GM19455 (cell line): ENCODE measurements at regions not wholly inside any gene's neighbourhood (a gene's known extent, or its start where the extent isn't known, plus 50 kb on each side); places are given as distances from the start of the nearest gene placed in this dataset.
"Not testable (repeated sequence)": the region's sequence is repeated elsewhere in the genome, so short reads cannot be mapped to it uniquely, and the experiment has no call there.

Experiments used
- ATAC-seq: cut with Tn5 transposase; IDR thresholded peaks from one replicate; pipeline ENCODE4 v1.9.1; 2021; ENCODE audit not compliant: unreplicated experiment

DNA sequence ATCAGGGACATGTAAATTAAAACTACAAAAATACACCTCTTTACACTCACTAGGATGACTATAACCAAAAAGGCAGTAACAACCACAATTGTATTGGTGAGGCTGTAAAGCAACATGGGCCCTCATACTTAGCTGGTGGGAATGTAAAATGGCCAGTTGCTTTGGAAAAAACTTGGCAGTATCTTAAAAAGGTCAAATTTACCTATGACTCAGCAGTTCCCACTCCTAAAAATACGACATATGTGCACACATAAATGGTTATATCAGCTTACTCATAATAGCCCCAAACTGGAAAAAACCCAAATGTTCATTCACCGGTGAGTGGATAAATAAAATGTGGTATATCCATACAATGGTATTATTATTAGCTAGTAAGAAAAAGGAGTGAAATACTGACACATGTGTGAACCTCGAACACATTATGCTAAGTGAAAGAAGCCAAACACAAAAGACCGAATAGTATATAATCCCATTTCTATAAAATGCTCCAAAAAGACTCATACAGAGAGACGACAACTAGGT is 391.4 kb downstream of the NPIPA8 start:
- no peak for ATAC-seq

DNA sequence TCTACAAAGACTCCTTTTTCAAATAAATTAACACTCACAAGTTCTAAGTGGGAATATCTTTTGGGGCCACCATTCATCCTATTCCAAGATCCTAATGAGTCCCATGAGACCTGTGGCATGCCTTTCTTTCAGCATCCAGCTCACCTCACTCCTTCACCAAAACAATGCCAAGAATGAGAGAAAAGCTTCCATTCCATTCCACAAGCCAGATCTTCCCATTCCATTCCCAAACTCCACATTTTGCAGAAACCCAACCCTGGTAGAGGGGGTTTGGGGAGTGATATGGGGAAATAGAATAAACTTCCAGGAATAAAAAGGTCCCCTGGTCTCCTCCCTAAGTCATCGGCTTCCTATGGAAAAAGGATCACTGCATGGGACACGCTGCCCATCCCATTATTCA is 392.2 kb downstream of the NPIPA8 start:
- no peak for ATAC-seq

DNA sequence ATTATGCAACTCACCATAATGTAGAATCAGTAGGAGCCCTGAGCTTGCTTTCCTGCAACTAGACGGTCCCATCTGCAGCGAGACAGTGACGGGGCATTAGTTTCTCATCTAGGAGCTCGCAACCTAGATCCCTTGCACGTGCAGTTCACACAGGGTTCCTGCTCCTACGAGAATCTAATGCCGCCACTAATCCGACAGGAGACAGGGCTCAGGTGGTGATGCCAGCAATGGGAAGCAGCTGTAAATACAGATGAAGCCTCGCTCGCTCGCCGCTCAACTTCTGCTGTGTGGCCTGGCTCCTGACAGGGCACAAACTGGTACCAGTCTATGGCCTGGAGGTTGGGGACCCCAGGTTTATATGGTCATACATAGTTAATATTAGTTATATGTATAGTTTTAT is 394.5 kb downstream of the NPIPA8 start:
- no peak for ATAC-seq

DNA sequence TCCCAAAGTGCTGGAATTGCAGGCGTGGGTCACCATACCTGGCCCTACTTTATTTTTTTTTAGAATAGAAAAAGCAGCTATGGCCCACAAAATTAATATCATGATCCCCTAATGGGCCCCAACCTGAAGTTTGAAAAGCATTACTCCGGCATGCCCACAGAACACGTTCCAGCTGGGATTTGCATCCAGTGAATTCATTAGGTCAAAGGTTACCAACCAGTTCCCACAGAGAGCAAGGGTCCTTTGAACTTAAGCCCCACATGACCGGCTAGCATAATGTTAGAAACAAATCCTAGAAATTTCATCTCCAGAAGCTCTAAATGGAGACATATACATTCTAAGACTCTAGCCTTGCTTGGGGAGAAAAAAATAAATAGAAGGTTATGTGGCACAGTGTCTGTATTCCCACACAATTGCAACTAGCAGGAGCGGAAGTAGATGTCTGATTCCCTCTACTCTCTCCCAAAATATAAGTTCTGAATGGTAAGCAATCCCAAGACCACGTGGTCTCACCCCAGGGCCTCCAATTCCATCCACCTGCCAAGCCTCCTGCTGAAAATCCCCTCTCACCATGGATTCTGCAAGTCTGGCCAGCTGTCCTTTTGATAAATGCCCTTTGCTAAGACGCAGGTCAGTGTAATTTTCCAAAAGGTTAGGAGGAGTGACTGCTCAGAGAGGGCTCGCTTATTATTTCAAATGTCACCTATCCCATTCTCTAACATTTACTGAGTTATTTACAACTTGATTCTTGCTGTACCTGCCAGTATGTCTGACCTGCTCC is 395.8 kb downstream of the NPIPA8 start:
- ATAC-seq, result no peak

DNA sequence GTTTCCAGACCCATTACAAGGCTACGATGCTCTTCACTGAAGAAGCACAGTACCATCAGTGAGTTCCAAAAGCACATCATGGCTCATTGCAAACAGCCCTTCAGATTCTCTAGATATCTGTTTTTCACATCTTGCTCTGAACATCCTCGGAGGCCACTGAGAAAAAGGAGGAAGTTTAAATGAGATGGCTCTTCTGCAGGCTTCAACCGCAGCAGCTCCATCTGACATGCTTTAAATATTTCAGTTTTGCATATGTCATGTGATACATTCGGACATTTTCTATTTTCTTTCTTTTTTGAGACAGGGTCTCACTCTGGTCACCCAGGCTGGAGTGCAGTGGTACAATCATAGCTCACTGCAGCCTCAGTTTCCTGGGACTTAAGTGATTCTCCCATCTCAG is 396.8 kb downstream of the NPIPA8 start:
- no peak for ATAC-seq

DNA sequence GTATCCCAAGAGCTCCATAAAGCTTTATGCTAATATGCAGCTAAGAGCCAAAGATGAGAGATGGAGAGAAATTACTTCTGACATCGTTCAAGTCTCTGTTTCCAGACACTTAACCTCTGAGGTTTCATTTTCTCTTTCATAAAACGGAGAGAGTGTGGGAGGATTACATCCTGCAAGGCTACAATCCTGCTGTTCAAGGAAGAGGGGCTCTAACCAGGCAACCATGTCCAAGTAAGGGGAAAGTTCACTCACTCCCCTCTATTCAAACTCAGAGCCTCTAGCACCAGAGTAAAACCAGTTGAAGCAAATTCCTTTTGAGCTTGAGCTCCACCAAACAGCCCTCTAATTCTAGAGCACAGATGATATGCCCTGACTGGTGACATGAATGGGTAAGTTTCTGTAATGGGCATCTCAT is 397.4 kb downstream of the NPIPA8 start:
- no peak for ATAC-seq

DNA sequence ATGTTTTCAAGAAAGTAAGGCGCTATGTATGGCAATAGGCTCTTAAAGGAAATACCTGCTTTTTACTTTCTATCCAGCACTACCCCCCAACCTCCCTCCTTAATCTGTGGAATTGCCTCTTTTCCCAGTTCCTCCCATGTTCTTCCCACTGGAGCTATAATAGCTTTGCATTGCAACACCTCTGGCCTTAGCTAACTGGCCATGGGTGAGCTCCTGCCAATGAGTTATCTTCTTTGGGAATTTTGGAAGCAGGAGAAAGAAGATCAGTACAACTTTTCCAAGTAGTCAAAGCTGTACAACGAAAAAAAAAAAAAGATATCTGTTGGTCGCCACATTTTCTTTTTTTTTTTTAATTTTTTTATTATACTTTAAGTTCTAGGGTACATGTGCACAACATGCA is 398.0 kb downstream of the NPIPA8 start:
- no peak for ATAC-seq

DNA sequence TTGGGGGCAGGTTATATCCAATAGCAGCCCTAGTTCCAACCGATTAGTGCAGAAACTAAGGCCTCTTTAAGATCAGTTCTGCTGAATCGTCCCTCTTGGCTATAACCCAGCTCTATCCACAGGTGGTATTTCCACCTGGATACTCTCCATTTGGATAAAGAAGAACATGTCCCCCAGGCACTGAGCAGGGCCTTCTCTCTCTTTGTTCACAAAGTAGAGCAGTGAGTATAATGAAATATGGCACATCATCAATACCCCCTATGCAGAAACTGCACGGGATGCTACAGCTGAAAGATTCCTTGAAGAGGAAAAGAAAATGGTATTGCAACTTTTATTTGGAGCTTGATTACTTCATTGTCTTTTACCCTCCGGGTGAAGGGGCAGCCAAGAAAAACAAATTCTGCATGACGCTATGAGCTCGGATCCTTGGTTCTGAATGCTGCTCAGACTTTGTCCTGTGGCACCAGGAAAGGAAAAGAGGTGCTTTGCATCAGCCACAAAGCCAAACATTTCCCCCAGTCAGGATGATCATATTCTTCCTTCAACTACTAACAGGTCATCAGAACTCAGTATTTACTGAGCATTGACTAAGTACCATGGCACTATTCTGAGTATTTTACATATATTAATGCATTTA is 399.7 kb downstream of the NPIPA8 start:
- no peak for ATAC-seq

DNA sequence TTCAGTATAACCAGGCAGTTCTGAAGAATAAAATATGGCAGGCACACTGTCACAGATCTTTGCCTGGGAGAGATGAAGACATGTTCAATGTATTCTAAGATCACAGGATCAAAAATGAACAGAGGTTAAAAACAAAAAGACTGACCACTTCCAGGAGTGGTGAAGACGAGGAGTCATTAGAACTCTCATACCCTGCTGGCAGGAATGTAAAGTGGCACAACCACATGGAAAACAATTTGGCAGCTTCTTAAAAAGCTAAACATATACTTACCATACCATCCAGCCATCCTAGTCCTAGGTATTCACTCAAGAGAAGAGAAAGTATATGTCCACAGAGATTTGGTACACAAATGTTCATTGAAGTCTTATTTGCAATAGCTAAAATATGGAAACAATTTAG is 406.3 kb downstream of the NPIPA8 start:
- ATAC-seq, result no peak

DNA sequence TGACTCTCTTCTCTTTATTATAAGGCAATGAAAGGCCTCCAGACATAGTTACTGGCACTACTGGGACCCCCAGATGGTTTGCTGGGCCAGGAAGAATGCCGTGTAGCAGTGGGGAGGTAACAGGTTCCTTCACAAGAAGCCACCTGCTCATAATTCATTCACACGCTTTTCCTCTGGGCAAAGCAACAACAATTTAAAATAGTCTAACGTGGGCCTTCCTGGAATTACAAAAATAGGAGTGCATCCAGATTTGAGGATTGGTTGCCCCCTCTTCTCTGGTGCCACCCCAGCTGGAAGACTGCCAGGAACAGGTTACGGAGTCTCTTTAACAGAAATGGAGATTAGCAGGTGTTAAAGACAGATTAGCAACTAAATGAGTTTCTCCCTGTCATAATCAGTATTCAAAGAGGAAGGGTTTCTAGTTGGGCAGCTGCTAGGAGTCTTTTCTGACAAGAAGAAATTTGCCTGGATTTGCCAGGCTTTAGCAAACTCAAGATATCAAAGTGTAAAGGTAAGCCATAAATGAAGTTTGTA is 409.6 kb downstream of the NPIPA8 start:
- no peak for ATAC-seq

DNA sequence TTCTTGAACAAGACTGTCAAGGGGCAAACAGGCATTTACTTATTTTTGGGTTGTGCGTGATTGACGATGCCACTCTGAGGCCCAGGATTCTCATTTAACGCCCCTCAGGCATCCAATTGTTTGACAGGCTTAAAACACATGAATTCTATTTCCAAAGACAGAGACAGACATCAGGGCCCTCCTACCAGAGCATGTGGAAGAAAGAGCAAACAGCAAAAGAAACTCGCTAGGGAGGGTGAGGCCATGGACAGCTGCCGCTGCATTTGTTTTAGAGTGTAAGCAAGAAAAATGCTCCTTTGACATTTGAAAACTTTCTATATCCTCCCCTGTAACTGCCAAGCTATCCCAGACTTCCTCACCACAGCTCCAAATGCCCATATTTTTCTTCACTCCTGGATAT is 410.1 kb downstream of the NPIPA8 start:
- ATAC-seq, result no peak

DNA sequence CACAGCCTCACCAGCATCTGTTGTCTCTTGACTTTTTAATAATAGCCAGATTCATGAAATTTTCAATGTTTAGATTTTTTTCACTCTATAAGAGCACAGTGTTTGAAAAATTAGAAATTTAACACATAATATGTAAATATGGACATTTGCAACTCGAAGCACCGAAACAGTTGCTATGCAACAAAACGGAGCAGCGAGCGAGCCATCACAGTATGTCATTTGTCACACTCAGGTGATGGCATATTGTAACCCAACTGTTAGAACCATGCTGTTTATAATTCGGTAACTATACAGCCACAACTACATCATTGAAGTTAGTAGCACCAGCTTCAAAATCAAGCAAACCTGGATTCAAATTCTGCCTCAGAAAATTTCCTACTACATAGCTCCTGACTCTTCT is 410.8 kb downstream of the NPIPA8 start:
- ATAC-seq, result no peak

DNA sequence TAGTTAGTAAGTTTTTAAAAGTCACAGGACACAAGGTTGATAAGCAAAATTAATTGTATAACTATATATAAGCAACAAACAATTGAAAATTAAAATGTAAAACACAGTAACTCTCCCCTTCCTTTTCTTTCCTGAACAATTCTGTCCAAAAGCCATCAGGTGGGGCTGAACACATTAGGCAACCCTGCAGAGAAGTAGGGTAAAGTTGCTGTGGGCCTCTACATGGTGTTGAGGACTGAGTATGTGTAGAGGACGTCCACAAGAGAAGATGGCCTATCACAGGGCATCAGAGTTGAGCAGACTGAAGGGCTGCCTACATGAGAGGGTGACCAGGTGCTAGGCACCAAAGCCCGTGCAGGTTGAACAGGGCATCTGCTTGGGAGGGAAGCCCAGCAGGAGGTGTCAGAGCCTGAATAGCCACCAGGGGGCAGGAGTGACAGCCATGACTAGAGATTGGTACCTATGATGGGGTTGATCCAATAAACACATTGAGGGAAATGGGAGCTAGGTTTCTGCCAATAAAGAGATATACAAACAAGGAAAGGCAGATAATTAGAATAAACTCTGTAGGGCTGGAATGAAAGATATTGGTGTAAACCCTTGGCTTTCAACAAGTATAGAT is 415.1 kb downstream of the NPIPA8 start:
- ATAC-seq, result no peak

DNA sequence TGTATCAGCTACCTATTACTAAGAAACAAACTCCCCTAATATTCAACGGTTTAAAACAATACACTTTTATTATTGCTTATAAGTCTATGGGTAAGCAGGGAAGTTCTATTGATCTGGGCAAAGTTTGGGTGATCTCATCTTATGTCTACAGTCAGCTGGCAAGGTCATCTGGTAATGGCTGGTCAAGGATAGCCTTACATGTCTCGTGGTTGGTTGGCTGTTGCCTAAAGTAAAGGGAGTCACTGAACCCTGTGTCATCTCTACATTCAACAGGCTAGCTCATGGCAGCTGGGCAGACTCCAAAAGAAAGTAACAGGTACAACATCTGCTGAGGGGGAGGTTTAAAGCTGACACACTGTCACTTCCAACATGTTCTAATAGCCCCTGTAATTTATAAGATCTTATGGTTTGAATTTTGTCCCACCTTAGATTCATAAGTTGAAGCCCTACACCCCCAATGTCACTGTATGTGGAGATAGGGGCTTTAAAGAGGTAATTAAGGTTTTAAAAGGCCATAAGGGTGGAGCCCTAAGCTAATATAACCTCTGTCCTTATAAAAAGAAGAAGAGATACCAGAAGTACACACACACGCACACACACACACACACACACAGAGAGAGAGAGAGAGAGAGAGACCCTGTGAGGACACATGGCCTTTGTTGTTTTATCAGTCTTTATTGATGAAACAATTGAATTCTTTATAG is 419.1 kb downstream of the NPIPA8 start:
- ATAC-seq, result no peak

DNA sequence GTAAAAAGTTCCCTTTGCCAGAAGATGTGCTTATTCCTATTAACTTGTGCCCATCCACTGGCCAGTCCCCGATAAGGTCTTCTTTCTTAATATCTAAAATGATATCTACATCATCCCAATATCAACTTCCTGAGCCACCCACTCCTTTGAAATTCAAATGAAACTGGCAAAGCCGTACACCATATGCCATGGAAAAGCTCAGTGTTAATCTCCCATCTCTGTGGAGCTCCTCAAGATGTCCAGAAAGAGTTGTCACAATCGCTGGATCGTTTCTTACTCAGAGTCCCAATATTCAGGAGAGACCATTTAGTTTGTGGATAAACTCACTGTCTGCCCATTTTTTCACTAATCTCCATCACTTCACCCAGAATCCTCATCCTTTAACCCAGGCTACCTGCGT is 420.7 kb downstream of the NPIPA8 start:
- no peak for ATAC-seq

DNA sequence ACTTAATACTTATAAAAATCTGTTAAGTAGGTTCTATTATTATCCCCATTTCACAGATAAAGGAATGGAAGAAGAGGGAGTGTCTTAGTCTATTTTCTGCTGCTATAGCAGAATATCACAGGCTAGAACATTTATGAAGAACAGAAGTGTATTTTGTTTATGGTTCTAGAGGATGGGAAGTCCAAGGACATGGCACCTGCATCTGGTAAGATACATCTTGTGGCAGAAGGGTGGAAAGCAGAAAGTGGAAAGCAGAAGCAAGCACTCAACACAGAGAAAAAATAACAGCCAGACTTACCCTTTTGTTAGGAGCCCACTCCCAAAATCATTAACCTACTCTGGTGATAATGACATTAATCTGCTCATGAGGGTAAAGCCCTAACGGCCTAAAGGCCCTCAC is 422.4 kb downstream of the NPIPA8 start:
- no peak for ATAC-seq

DNA sequence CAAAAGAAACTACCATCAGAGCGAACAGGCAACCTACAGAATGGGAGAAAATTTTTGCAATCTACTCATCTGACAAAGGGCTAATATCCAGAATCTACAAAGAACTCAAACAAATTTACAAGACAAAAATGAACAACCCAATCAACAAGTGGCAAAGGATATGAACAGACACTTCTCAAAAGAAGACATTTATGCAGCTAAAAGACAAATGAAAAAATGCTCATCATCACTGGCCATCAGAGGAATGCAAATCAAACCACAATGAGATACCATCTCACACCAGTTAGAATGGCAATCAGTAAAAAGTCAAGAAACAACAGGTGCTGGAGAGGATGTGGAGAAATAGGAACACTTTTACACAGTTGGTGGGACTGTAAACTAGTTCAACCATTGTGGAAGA is 425.0 kb downstream of the NPIPA8 start:
- ATAC-seq, result not testable (repeated sequence)

DNA sequence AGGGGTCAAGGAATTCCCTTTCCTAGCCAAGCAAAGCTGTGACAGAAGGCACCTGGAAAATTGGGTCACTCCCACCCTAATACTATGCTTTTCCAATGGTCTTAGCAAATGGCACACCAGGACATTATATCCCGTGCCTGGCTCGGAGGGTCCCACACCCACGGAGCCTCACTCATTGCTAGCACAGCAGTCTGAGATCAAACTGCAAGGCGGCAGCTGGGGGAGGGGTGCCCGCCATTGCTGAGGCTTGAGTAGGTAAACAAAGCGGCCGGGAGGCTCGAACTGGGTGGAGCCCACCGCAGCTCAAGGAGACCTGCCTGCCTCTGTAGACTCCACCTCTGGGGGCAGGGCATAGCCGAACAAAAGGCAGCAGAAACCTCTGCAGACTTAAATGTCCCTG is 429.9 kb downstream of the NPIPA8 start:
- not testable (repeated sequence) for ATAC-seq

DNA sequence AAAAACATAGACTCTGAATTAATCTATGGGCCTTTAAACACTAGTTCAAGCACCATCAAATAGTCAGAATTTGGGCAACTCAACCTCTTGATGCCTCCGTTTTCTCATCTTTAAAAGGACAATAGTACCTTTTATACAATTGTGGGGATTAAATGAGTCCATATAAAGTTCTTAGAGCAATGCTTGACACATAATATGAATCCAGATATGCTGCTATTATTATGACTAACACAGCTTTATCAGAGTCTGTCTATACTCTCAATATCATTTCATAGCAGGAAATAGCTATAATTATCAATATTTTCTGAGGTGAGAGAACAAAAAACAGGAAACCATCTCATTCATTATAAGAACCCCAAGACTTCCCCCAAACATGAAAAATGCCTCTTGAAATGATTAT is 430.5 kb upstream of the XYLT1 start:
- ATAC-seq, result no peak

DNA sequence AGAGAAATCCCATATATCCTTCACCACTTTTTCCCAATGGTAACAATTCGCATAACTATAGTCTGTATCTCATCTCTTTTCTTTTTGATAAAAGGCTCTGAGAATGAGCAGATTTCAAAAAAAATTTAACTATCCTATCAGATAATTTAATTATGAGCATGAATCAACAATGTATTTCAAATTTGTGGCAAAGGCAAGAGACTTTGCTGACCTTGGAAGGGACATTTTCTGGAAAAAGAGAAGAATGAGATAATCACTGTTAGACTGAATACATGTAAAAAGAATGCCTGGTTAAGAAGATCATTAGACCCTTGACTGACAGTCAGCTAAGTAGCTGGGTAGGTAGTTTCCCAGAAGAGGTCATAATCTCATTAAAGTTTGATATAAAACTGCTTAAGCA is 428.4 kb upstream of the XYLT1 start:
- no peak for ATAC-seq

DNA sequence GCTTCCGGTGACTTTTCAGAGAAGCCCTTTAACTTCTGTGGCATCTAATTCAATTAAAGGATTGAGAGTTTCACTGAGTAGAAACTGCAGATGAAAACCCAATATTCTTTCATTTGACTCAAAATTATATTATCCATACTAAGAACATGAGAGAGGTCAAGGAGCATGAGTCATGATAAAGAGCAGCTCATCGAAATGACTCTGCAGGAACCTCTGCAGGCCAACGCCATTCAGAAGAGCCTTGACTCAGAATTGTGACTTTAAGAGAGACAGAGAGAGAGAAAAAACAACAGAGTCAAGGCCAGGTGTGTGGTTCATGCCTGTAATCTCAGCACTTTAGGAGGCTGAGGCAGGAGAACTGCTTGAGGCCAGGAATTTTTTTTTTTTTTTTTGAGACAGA is 417.2 kb upstream of the XYLT1 start:
- ATAC-seq, result no peak
